SKM-1 (cell line): ENCODE measurements at regions not wholly inside any gene's neighbourhood (a gene's known extent, or its start where the extent isn't known, plus 50 kb on each side); places are given as distances from the start of the nearest gene placed in this dataset.
"Not testable (repeated sequence)": the region's sequence is repeated elsewhere in the genome, so short reads cannot be mapped to it uniquely, and the experiment has no call there.

Experiments used
- DNase-seq: peaks from one replicate; lab custom pipeline; 2025; ENCODE audit not compliant: unreplicated experiment; lab: John Stamatoyannopoulos, UW

DNA sequence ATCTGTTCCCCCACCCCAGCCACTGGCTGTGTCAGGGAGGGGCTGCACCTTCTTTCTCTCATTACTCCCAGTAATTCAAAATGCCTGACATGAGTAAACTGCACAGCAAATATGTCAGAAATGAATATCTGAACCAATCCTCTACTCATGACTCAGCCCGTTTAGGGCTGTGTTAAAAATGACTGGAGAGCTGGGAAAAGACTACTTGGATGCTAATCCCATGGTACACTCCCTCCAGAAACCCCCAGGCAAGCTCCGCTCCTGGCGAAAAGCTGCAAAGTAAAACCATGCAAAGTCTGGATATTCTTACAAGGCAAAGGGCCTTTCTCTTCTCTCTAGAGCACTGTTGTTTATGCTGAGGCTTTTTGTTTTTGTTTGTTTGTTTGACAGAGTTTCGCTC lies 448.1 kb upstream of the DYNLRB2 start:
- no peak for DNase-seq

DNA sequence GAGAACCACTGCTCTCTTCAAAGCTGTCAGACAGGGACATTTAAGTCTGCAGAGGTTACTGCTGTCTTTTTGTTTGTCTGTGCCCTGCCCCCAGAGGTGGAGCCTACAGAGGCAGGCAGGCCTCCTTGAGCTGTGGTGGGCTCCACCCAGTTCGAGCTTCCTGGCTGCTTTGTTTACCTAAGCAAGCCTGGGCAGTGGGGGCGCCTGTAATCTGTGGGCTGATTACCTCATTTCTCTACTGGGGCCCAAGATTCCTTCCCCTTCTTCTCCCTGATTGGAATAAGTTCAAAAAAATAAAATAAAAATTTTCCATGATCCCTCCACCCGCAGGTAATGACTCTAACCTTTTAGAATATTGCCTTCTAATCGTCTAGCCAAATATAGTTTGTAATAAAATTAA lies 449.3 kb upstream of the DYNLRB2 start:
- not testable (repeated sequence) for DNase-seq

DNA sequence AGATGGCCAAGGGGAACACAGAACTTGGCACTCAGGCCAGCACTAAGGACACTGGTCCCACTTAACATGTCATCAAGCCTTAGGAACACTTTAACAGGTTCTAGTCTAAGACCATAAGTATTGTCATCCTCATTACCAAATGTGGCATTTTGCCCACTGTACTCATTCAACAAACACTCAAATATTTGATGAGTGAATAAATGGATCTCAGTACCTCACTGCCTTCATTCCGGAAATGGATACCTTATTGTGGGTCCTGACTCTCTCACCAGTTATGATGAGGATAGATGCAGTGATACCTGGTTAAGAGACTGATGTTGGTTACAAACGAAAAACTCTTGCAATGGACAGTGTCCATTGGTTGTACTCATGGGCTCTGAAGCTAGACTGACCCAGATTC lies 455.2 kb upstream of the DYNLRB2 start:
- no peak for DNase-seq

DNA sequence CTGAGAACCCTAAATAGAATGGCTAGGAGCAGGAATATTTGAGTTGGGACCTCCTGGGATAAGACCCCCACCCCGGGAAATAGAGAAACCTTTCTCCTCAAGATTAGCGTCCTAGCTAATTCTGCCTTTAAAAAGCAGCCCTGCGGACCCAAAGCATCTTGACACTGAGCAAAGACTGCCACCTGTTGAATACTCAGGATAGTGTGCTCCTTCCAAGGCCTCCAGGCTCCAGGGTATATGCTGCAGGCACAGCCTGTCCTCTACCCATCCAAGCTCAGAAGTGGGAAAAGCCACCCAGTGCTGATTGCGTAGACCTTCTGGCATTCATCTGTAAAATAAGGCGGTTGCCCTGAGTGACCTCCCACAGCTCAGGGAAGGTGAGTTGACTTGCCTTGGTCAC lies 456.2 kb upstream of the DYNLRB2 start:
- DNase-seq: no peak

DNA sequence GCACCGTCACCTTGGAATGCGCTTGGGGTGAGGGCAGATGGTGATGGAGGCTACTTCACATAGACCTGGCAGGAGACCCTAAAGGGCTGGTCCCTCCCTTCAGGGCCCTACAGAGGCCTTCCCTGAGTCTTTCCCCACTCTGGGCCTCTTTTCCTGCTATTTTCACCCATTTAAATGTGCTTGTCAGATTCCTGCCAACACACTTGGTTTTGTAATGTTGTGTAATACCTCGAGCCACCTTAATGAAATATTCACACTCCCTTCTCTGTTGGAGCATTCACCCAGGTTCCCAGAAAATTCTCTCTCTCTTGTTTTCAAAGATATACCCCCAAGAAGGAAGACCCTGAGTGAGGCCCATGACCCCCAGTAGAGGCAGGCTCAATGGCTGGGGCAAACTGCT lies 456.6 kb upstream of the DYNLRB2 start:
- DNase-seq: no peak

DNA sequence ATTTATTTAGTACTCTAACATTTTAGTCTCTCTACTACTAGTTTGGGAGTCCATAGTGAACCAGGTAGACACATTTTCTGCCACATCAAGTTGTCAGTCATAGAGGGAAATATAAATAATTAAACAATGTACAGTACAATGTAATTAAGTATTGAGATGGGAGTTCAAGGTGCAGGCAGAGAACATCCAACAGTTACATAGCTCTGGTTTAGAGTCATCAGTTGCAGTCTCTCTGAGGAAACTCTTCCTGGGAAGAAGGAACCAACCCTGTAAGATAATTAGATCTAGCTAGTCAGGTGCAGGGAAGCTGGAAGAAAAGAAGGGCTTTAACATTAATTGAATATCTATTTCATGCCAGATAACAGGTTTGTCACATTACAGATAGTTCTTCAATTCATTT lies 457.9 kb upstream of the DYNLRB2 start:
- no peak for DNase-seq

DNA sequence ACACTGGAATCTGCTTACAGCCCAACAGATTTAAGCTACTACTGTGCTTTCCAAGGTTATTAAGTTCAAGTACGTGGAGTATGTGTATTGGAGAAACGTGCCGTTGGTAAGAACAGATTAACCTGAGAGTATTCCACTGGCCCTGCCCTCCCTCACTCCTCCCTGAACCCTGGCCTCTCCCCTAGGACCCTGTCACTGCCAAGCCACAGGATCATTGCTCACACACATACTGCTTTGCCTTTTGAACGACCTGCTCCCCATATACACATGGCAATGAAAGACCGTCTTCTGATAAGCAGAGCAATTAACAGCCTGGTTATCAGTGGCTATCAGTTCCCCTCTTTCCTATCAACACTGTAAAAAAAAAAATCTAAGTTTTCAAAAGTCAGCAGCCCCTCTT lies 458.9 kb upstream of the DYNLRB2 start:
- no peak for DNase-seq

DNA sequence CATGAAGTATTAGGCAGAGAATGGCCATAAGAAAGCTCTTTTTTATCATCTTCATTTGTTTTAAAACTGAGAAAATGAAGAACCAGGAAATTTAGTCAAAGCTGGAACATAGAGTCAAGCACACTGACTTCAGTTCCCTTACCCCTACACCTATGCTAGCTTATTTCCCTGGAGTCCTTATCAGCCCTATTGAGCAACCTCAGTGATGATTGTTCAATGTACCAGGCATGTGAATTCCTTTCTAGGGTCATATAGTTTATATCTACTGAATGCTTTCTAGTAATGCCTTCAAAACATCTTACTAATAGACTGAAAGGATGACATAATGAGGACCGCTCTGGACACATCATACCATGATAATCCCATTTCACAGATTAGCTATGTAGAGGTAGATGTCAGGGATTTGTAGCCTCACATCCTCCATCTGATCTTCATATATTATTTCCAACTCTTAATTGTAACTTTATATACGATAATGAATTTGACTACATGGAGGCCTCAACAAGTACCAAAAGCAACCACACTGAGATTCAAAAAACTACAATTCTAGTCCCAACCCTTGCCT lies 460.4 kb upstream of the DYNLRB2 start:
- no peak for DNase-seq

DNA sequence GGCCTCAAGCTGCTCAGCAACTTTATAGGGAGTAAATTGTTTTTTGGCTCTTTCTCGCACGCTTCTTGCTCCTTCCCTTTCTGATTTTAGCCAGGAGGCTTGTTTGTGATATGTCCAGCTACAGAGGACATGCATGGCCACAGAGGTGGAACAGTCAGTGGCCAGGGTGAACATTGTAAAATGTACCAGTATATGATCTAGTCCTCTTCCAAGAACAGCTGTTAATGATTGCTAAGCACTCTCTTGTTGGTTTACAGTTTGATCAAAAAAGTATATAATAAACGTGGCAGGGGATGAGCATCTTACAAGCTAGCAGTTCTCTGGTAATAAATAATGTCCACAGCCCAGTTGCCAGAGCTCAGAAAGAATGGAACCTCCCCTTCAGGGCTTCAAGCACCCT lies 461.7 kb upstream of the DYNLRB2 start:
- no peak for DNase-seq

DNA sequence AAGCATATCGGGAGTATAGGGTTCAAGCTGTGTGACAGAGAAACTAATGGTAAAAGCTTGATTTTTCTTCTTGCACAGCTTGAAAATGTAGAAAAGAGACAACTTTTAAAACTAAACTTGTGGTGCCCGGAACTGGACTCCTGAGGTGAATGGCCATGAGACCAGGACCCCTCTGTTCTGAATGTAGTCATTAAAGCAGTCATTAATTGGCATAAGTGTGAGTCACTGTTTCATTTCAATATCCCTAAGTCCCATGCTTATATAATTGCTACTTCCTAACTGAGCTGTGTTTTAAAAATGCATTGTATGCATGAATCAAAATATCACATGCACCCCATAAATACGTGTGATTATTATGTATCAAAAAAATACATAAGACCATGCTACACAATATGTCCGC lies 463.1 kb upstream of the DYNLRB2 start:
- no peak for DNase-seq

DNA sequence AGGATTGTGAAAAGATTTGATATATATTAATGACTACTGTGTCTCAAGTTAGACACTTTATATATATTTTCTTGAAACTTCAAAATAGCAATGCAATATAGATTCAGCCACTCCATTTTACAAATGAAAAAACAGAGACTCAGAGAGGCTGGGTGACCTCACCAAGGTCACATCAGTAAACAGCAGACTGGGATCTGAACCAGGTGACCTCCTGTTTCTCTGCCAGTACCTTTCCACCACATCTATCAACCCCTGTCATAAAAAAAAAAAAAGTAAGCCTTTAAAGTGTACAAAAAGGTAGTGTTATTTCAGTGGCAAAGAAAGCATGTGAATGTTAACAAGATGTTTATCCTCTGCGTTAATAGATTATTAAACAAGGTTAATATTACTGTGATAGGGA lies 466.5 kb upstream of the DYNLRB2 start:
- DNase-seq: no peak

DNA sequence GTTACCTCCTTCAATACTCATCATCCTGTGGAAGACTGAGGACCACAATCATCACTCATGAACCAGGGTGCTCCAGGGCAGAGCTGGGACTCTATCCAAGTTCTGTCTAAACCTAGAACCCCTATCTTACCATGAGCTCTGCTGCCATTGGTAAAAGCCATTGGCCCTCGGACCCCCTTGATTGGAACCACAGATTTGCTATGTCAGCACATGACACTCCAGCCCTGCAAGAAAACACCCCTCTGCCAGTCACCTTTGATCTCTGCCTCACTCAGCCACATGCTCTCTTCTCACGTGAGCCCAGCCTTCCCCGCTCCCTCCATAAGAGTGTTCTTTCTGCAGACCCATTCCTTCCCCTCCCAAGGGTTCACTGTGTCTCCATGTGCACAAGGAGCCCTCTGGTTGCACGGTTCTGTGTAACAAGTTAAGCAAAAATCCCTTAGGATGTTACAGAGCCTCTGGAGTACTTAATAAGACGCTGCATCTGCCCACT lies 468.8 kb upstream of the DYNLRB2 start:
- DNase-seq: no peak

DNA sequence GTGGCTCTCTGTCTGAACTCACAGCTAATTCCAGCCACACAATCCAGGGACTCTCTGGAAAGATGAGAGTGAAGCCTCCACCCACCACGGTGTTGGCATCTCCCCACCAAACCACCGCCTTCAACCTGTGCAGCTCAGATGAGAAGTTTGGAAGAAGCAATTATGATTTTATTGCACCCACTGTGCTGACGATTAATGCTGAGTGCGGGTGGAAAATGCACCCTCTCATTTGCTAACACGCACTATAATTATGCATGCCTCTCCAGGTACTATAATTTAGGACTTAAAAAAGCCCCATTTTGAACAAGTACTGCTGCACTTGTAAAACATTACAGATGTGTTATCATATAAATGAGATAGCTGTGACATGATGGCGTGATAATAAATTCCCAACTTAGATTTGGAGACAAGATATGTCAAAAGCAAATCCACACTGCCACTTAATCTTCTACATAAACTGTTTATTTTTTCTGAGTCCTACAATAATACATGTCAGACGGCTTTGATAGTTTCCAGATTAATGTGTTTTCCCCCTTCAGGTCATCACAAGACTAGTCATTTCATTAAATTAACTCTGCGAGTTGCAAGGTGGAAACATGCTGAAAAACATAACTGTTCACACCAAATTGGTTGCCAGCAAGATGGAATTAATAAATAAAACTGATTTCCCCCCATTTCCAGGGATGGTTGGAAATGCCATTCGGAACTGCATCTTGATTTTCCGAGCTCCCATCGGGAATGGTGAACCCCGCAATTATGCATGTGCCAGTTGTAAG lies 466.5 kb upstream of the MAF start:
- DNase-seq: no peak

DNA sequence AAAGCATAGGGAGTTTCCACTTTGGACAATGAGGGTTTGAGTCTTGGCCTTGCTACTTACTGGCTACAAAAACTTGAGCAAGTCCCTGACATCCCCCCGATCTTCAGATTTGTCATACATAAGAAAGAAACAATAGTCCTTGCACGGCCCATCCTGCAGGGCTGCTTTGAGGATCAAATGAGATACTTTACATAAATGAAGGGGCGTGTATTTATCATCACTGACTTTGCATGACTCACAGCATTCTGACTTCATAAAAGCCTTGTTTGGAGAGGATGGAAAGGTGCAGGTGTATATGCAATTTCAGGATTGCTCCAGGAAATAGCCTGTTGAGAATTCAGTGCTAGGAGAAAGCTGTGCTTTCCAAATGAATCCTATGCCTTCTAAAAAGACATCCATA lies 465.0 kb upstream of the MAF start:
- DNase-seq: no peak

DNA sequence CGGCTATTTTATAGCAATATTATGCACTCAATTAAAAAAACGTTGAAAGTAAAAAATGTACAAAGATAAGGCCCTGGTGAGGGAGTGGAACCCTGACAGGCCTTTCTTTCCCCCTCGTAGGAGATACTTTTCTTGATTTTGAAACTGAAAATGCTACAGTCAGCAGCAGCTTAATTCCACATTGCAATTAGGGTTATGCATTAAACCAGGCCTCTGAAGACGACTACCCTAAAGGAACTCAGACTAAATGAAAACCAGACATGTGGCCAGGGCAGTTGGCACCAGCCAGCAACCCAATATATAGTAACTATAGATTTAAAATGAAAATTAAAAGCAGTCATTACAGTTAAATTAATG lies 463.2 kb upstream of the MAF start:
- DNase-seq: no peak

DNA sequence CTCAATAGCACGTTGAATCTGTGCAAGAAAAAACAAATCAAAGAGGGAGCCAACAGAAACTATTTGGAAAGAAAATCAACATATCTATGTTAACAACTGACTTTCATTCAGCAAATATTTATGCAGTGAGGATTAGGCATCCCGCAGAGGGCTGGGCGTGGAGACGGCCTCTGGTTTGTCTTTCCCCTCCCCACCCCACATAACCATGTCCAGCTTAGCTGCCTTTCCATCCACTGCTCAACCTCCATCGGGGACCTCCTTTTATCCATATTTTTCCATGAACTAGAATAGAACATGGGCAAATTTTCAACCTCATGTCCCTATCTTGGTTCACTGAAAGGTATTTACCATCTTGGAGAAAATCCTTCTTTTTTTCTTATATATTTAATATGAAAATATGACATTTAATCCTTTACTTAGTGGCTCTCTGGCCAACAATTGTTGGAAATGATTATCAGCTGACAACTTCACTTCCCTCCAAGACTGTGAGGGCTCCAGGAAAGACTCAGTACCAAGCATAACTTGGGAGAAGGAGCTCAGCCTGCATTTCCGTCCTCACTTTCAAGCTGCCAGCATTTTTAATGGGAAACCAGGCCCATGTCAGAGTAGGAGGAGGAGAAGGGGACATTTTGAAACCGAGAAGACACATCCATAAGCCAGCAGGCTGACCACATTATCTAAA lies 462.6 kb upstream of the MAF start:
- DNase-seq: no peak

DNA sequence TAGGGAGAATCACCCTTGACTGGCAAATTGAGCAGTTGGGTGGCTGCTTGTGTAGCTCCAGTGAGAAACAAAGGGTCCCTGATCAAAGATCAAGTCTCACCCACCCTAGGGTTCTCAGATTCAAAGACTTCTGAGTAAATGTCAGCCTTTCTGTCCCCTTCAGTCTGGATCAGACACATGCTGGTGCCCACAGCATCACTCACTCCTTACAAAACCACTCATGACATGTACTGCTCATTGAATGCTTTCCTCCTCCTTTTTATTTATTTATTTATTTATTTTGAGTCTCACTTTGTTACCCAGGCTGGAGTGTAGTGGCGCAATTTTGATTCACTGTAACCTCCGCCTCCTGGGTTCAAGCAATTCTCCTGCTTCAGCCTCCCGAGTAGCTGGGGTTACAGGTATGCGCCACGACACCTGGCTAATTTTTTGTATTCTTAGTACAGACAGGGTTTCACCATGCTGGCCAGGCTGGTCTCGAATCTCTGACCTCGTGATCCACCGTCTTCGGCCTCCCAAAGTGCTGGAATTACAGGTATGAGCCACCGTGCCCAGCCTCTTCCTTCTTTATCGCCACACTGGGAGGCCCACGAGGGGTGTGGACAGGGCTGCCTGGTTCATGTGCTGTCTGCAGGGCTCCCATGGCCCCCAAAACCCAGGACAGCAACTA lies 462.0 kb upstream of the MAF start:
- DNase-seq: no peak

DNA sequence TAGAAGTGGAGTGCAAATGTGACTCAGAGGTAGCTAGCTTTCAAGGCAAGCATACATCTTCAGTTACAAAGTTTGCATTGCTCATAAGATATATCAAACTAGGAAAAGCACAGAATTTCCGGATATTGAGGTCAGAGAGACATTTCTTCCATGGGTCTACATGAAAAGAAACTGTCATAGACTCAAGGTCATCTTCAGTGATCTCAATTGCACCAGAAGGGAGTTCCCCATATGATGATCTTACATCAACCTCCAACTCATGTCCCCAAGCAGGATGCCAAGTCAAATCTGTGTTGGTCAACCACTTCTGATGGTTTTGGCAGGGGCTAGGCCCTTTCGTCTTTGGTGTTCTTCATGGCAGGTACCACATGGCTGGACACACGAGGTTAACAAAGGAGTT lies 459.9 kb upstream of the MAF start:
- no peak for DNase-seq

DNA sequence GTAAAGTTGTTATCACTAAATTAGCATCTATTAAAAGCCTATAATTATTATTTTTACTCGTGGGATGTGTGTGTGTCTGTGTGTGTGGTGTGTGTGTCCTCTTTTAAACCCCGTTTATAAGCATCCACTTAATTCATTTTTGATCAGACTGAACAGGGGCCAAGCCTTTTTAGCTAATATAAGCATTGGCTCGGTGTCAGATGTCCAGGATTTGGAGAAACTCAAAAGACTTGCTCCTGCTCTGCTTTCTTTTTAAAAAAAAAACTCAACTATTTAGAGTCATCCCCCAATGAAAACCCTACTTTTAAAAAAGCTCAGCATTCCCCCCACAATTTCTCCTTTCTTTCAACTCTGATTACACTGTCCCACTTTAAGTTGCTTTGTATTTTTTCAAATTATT lies 459.3 kb upstream of the MAF start:
- DNase-seq: no peak

DNA sequence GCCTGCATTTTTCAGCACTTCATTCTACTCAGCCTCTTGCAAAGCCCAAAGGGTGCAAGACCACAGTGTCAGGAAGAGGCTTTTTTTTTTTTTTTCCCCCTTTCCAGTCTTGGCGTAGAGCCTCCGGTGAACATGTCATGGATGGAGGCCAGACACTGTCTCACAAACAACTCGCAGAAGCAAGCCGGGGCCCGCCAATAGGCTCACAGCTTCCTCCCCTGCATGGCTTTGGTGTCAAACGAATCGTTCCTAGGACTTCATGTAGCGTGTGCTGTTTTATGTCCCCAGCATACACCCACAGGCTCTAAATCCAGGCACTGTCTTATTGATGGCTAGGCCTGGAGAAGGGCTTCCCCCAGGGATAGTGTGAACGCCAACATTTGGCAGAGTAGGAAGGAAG lies 457.7 kb upstream of the MAF start:
- DNase-seq: no peak

DNA sequence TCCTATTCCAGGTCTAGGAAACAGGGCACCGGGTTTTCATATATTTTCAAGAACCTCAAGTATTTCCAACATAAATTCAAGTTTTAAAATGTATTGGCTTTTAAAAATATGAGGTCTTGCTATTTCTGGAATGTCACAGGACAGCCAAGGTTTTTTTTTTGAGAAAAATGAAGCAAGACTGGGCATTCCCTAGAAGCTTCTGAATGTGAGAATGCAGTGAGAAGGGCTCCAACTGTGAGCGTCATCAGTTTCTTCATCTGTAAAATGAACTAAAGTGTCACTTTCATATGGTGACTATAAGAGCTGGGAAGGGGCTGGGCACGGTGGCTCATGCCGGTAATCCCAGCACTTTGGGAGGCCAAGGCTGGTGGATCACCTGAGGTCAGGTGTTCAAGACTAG lies 455.8 kb upstream of the MAF start:
- no peak for DNase-seq

DNA sequence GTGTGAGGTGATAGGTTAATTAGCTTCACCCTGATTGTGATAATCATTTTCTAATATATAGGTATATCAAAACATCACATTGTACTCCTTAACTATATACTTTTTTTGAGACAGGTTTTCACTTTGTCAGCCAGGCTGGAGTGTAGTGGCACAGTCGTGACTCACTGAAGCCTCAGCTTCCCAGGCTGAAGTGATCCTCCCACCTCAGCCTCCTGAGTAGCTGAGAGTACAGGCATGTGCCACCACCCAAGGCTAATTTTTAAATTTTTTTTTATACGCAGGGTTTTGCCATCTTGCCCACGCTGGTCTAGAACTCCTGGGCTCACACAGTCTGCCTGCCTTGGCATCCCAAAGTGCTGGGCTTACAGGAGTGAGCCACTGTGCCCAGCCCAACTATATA lies 455.3 kb upstream of the MAF start:
- no peak for DNase-seq
